ENCODE measurements at regions not wholly inside any gene's neighbourhood (a gene's known extent, or its start where the extent isn't known, plus 50 kb on each side); places are given as distances from the start of the nearest gene placed in this dataset.
A peak's percentile ranks its signal among the peaks of the same experiment; 100 is the strongest.

DNA sequence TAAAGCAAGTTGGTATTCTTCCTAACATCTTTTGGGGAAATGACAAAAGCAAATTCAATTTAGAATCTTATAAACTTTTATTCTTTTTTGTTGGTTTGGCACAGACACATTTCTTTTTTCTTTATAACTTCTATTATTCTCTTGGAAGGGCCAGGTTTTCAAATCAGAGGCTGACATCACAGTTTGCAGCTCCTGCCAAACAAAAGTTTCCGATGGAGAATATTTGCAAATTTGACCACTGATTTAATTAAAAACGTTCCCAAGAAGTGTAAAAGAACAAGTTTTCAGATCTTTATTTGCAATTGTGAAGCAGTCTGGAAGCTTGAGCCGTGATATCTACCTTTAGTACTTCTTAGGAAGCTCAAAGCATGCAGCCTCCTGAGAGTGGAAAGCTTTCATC is 53.8 kb upstream of the CD83 start:
- DNase-seq (ENCODE audit: low read depth in 3 of 3, low spot score in 2 of 3): no peak

GRCh38 chr6:14065350-14065749 is 52.2 kb upstream of the CD83 start:
- DNase-seq (ENCODE audit: low read depth in 3 of 3, low spot score in 2 of 3): no peak

DNA sequence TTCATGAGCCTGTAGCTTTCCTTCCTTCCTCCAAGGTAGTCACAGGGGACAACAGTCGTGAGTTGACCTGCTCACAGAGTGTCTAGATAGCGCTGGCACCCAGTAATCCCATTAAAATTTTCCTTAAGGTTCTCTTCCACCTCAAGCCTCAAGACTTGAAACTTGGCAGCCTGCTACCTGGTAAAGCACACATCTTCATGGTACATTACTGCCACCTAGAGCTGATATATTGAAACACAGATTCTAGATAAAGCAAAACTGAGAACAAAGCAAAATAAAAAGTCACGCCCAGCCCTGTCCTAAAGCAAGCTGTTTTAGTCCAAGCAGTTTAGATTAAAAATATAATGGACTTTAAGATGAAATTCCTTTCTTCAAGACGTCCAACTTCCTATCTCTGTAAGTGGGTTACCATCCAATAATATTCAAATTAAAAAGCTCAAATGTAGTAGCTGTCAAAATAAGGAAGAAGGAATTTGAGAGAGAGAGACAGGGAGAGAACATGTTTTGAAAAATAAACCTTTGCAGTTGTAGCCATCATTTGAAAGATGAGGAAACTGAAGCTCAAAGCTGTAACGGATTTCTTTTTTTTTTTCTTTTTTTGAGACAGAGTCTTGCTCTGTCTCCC is 50.7 kb upstream of the CD83 start:
- DNase-seq (ENCODE audit: low read depth in 3 of 3, low spot score in 2 of 3): peak; percentile 42 to 58 (median 51)

GRCh38 chr6:14067656-14068055 is 49.9 kb upstream of the CD83 start:
- DNase-seq (ENCODE audit: low read depth in 3 of 3, low spot score in 2 of 3): no peak
